HepG2 (cell line): ENCODE measurements at regions not wholly inside any gene's neighbourhood (a gene's known extent, or its start where the extent isn't known, plus 50 kb on each side); places are given as distances from the start of the nearest gene placed in this dataset.

ENCODE experiments used
- ATAC-seq: fragments of 200-7000 bp; cut with Tn5 transposase; 3 replicates; pipeline ENCODE4 v1.9.1; 2020; ENCODE audit warnings: mild to moderate bottlenecking, moderate library complexity
- BruUV-seq: library from RNA; stranded (reverse); fragments of 400-500 nt; replicated peaks from 2 replicates; lab custom pipeline; 2021; lab: Mats Ljungman, UMichigan
- CTCF ChIA-PET: fragments of 300-600 bp; formaldehyde crosslinking; extraction: SDS; loops from one replicate; lab custom pipeline; 2021; ENCODE audit warnings: low total read pairs, inconsistent platforms, low intra/inter-chr PET ratio; lab: Yijun Ruan, JAX
- POLR2A ChIA-PET: fragments of 350-600 bp; sonication (Branson Sonifier 250); formaldehyde crosslinking; loops from one replicate; lab custom pipeline; 2020; ENCODE audit warnings: antibody characterized with exemption, inconsistent platforms; lab: Yijun Ruan, JAX
- DNase-seq: peaks from one replicate; pipeline ENCODE4 v3.0.0-alpha.2; 2015; ENCODE audit warnings: low spot score
- FAIRE-seq: peaks from 3 replicates; lab custom pipeline; 2011; peaks lifted over from hg19 to GRCh38; lab: Jason Lieb, UNC
- H2AFZ ChIP-seq: one replicate; pipeline ENCODE4 v1.6.1; 2011; ENCODE audit warnings: low read length, inconsistent platforms
- H3K27ac ChIP-seq: fragments of 300-600 bp; 3 replicates; pipeline ENCODE4 v1.8.0; 2011; ENCODE audit warnings: mixed run types, mild to moderate bottlenecking, mixed read lengths, low read length, inconsistent platforms; ENCODE audit not compliant: insufficient read depth; ENCODE audit errors: extremely low read length
- H3K27me3 ChIP-seq, 2 experiments: fragments of 200-600 bp in 1 of 2; 2 replicates in 1 of 2; 3 replicates in 1 of 2; pipeline versions ENCODE4 v1.6.0 to v1.8.0; 2011; ENCODE audit warnings: low read length in 2 of 2, mild to moderate bottlenecking in 2 of 2, moderate library complexity in 2 of 2, inconsistent platforms in 1 of 2; ENCODE audit not compliant: insufficient read depth in 2 of 2, control insufficient read depth in 1 of 2
- H3K36me3 ChIP-seq, 2 experiments: fragments of 200-600 bp in 1 of 2; replicated peaks in 1 of 2; 2 replicates in 1 of 2; 3 replicates in 1 of 2; pipeline versions ENCODE4 v1.5.1 to v1.8.0; 2011; ENCODE audit warnings: low read length in 2 of 2, inconsistent platforms in 1 of 2; ENCODE audit not compliant: insufficient read depth in 2 of 2, control insufficient read depth in 1 of 2
- H3K4me1 ChIP-seq: 2 replicates; pipeline ENCODE4 v1.5.1; 2012; ENCODE audit warnings: low read length, inconsistent platforms; ENCODE audit not compliant: insufficient read depth
- H3K4me2 ChIP-seq: 2 replicates; pipeline ENCODE4 v1.6.0; 2011; ENCODE audit warnings: low read depth, low read length, inconsistent platforms
- H3K4me3 ChIP-seq, 3 experiments: fragments of 200-600 bp in 1 of 3; sonication (generic), shearing (Covaris generic) in 1 of 3; replicated peaks in 1 of 3; 2 replicates each; pipeline ENCODE4 v1.5.1; 2011 to 2016; ENCODE audit warnings: low read length in 3 of 3, inconsistent platforms in 2 of 3, low read depth in 2 of 3, mild to moderate bottlenecking in 2 of 3, control low read depth in 1 of 3, mixed read lengths in 1 of 3; ENCODE audit not compliant: insufficient read depth in 1 of 3
- H3K79me2 ChIP-seq: one replicate; pipeline ENCODE4 v1.6.1; 2011; ENCODE audit warnings: low read length, inconsistent platforms; ENCODE audit not compliant: insufficient read depth
- H3K9ac ChIP-seq: 2 replicates; pipeline ENCODE4 v1.6.0; 2011; ENCODE audit warnings: mild to moderate bottlenecking, low read depth, low read length, inconsistent platforms; ENCODE audit not compliant: insufficient read depth
- H3K9me3 ChIP-seq: 2 replicates; pipeline ENCODE4 v1.5.1; 2012; ENCODE audit warnings: mild to moderate bottlenecking, low read length
- H4K20me1 ChIP-seq: 2 replicates; pipeline ENCODE4 v1.6.0; 2011; ENCODE audit warnings: inconsistent platforms, mild to moderate bottlenecking, low read length, moderate library complexity; ENCODE audit not compliant: insufficient read depth
- CBX5 ChIP-seq: sonication (generic); formaldehyde crosslinking; IDR thresholded peaks from 2 replicates; pipeline ENCODE4 v1.4.0; 2020; ENCODE audit warnings: missing genetic modification reagents, borderline replicate concordance
- DMTF1 ChIP-seq: sonication (generic); formaldehyde crosslinking; IDR thresholded peaks from 2 replicates; pipeline ENCODE4 v1.4.0; 2020; ENCODE audit warnings: mild to moderate bottlenecking, missing genetic modification reagents
- FOXP1 ChIP-seq, 2 experiments: fragments of 450-650 bp in 1 of 2; IDR thresholded peaks; 2 replicates each; pipeline ENCODE4 v1.6.1; 2017 to 2018; ENCODE audit warnings: antibody characterized with exemption in 1 of 2
- SIN3A ChIP-seq: IDR thresholded peaks from 2 replicates; pipeline ENCODE4 v1.6.1; 2011; ENCODE audit warnings: low read depth, mild to moderate bottlenecking, control low read depth, low read length, borderline replicate concordance
- SMAD1 ChIP-seq: sonication (generic); formaldehyde crosslinking; IDR thresholded peaks from 2 replicates; pipeline ENCODE4 v1.4.0; 2020; ENCODE audit warnings: missing genetic modification reagents, low read depth, mild to moderate bottlenecking, borderline replicate concordance
- XRCC5 ChIP-seq: fragments of 200-400 bp; formaldehyde crosslinking; optimal IDR thresholded peaks from 2 replicates; pipeline ENCODE3; 2017; ENCODE audit warnings: mild to moderate bottlenecking, low read length
- ZNF17 ChIP-seq: sonication (generic); formaldehyde crosslinking; IDR thresholded peaks from 2 replicates; pipeline ENCODE4 v1.5.0; 2020; ENCODE audit warnings: mild to moderate bottlenecking, missing genetic modification reagents
- ZNF230 ChIP-seq: sonication (generic); formaldehyde crosslinking; IDR thresholded peaks from 2 replicates; pipeline ENCODE4 v1.4.0; 2020; ENCODE audit warnings: mild to moderate bottlenecking, missing genetic modification reagents
- ZNF256 ChIP-seq: sonication (generic); formaldehyde crosslinking; conservative IDR thresholded peaks from 2 replicates; pipeline ENCODE4 v1.4.0; 2020; ENCODE audit warnings: missing genetic modification reagents
- ZNF543 ChIP-seq: sonication (generic); formaldehyde crosslinking; IDR thresholded peaks from 2 replicates; pipeline ENCODE4 v1.4.0; 2020; ENCODE audit warnings: mild to moderate bottlenecking, missing genetic modification reagents
- ZNF607 ChIP-seq: sonication (generic); formaldehyde crosslinking; IDR thresholded peaks from 2 replicates; pipeline ENCODE4 v1.5.1; 2020; ENCODE audit warnings: missing genetic modification reagents, mild to moderate bottlenecking, borderline replicate concordance
- WGBS: methylation state at CpG from one replicate; pipeline ENCODE4 v1.1.6; 2017; ENCODE audit warnings: low lambda C conversion rate; 5-methylcytosine and 5-hydroxymethylcytosine counted together
- in situ Hi-C: cut with HindIII; loops from 2 replicates; pipeline ENCODE4 v1.10.0; 2017; ENCODE audit warnings: low pct_unique_long_range_greater_than_20kb; ENCODE audit not compliant: extremely low pct_ligation_motif_present
- intact Hi-C: fragments of 100-400 bp; cut with micrococcal nuclease; formaldehyde crosslinking; loops from one replicate; pipeline ENCODE4 v1.10.0; 2022; ENCODE audit not compliant: unreplicated experiment
- TF ChIP-seq, protein P1 (sequence below): IDR thresholded peaks from 2 replicates; pipeline ENCODE4 v1.6.1; 2016; ENCODE audit warnings: missing biosample characterization, missing genetic modification reagents, low read depth
- TF ChIP-seq, protein P2 (sequence below): sonication (generic); formaldehyde crosslinking; IDR thresholded peaks from 2 replicates; pipeline ENCODE4 v1.8.1; 2023; ENCODE audit warnings: mild to moderate bottlenecking, missing genetic modification reagents

DNA sequence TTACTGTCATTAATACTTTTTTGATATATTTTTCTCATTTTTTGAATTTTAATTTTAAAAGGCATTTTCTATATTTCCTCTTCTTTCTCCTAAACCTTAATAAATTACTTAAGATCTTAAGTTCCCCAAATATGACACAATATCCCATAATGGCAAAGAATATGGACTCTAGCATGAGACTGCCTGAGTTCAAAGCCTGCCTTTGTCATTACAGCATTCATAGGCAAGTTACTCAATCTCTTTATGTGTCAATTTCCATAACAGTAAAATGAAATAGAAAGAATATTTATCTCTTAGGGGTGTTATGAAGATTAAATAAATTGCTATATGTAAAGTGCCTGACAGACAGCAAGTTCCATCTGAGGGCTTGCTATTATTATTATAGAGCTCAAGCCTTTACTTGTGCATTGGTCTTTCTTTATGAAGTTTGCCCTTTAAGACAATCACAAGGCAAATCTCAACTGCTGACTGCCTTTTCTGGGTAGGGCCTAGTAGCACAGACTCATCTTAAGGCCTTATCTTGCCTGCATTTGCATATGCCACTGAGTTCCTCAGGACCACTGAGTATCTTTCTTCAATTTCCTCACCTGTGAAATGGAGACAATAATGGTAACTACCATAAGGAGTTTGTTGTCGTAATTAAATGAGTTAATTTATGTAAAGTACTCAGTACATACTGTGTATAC, 231.0 kb downstream of the NRIP1 start (continued):
- TF ChIP-seq, protein P1, sequence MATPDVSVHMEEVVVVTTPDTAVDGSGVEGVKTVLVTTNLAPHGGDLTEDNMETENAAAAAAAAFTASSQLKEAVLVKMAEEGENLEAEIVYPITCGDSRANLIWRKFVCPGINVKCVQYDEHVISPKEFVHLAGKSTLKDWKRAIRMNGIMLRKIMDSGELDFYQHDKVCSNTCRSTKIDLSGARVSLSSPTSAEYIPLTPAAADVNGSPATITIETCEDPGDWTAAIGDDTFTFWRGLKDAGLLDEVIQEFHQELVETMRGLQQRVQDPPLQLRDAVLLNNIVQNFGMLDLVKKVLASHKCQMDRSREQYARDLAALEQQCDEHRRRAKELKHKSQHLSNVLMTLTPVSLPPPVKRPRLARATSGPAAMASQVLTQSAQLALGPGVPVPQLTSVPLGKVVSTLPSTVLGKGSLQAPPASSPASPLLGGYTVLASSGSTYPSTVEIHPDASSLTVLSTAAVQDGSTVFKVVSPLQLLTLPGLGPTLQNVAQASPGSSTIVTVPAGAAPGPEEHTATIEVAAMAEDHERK (CRISPR knock-in tag) = no peak
- TF ChIP-seq CBX5 (CRISPR knock-in tag) = no peak
- TF ChIP-seq DMTF1 = no peak
- TF ChIP-seq, protein P2, sequence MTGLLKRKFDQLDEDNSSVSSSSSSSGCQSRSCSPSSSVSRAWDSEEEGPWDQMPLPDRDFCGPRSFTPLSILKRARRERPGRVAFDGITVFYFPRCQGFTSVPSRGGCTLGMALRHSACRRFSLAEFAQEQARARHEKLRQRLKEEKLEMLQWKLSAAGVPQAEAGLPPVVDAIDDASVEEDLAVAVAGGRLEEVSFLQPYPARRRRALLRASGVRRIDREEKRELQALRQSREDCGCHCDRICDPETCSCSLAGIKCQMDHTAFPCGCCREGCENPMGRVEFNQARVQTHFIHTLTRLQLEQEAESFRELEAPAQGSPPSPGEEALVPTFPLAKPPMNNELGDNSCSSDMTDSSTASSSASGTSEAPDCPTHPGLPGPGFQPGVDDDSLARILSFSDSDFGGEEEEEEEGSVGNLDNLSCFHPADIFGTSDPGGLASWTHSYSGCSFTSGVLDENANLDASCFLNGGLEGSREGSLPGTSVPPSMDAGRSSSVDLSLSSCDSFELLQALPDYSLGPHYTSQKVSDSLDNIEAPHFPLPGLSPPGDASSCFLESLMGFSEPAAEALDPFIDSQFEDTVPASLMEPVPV (CRISPR knock-in tag) = no peak
- no peak for TF ChIP-seq ZNF17 (CRISPR knock-in tag)

GRCh38 chr21:14833241-14833640, 231.6 kb downstream of the NRIP1 start:
- H3K4me1 ChIP-seq = peaks cover 7% of the 10 kb centered on the region
- no peaks in the 10 kb centered on the region for H3K9me3 ChIP-seq
- H4K20me1 ChIP-seq = no peaks in the 10 kb centered on the region
- no peak for TF ChIP-seq SMAD1 (CRISPR knock-in tag)
- TF ChIP-seq ZNF543 (CRISPR knock-in tag) = no peak
- TF ChIP-seq FOXP1 (IDR thresholded peaks at IDR 0.05) = no peak
- no peak for TF ChIP-seq FOXP1 (CRISPR knock-in tag; IDR thresholded peaks at IDR 0.05)
- TF ChIP-seq ZNF230 (CRISPR knock-in tag) = no peak
- TF ChIP-seq ZNF256 (CRISPR knock-in tag) = no peak
- TF ChIP-seq ZNF607 (CRISPR knock-in tag) = no peak
- TF ChIP-seq SIN3A = no peak
- TF ChIP-seq XRCC5 = no peak
- CTCF ChIA-PET = no interaction called here
- POLR2A ChIA-PET = no interaction called here
- H3K9ac ChIP-seq = no peak overlapping the region
- no peak overlapping the region for H2AFZ ChIP-seq
- in situ Hi-C loops = no loop called here
- intact Hi-C loops = no loop called here
- no TSS peak for BruUV-seq
- no peak overlapping the region for H3K4me3 ChIP-seq
- H3K4me2 ChIP-seq = no peak overlapping the region
- 81% methylated on average over 4 of the region's 4 CpGs for WGBS
- H3K79me2 ChIP-seq = no peaks in the 10 kb centered on the region
- no peak for DNase-seq
- no peak for FAIRE-seq
- H3K27ac ChIP-seq = no peak overlapping the region
- no peaks in the 10 kb centered on the region for H3K36me3 ChIP-seq
- H3K27me3 ChIP-seq = no peaks in the 10 kb centered on the region
- no peak for ATAC-seq
